Heart left ventricle (tissue), 16 donors: ENCODE measurements at regions not wholly inside any gene's neighbourhood (a gene's known extent, or its start where the extent isn't known, plus 50 kb on each side); places are given as distances from the start of the nearest gene placed in this dataset.

Source experiments
- ATAC-seq, 4 donors: fragments of 200-7000 bp; cut with Tn5 transposase; one replicate each; pipeline ENCODE4 v1.9.1; 2020 to 2022; ENCODE audit warnings: moderate library complexity in 4 of 4, mild to moderate bottlenecking in 3 of 4, moderate number of reproducible peaks in 1 of 4
- DNase-seq, 5 donors: peaks; one replicate each; pipeline ENCODE4 v3.0.0-alpha.2; 2020
- H3K27ac ChIP-seq, 12 donors: fragments of 200-600 bp; sonication (generic) in 4 of 12; one replicate each; pipeline versions ENCODE4 v1.5.0 to v1.8.0; 2016 to 2022; ENCODE audit warnings: mild to moderate bottlenecking in 2 of 12
- H3K27me3 ChIP-seq, 9 donors: fragments of 200-600 bp; sonication (generic) in 2 of 9; one replicate each; pipeline versions ENCODE4 v1.5.1 to v1.8.0; 2016 to 2022; ENCODE audit warnings: mild to moderate bottlenecking in 3 of 9
- H3K36me3 ChIP-seq, 9 donors: fragments of 200-600 bp; sonication (generic) in 2 of 9; one replicate each; pipeline versions ENCODE4 v1.5.0 to v1.8.0; 2018 to 2022; ENCODE audit warnings: mild to moderate bottlenecking in 2 of 9
- H3K4me1 ChIP-seq, 12 donors: fragments of 200-600 bp; sonication (generic) in 4 of 12; one replicate each; pipeline versions ENCODE4 v1.5.0 to v1.8.0; 2016 to 2022; ENCODE audit warnings: mild to moderate bottlenecking in 3 of 12
- H3K4me3 ChIP-seq, 12 donors: fragments of 200-600 bp; sonication (generic) in 4 of 12; one replicate each; pipeline versions ENCODE4 v1.5.0 to v1.8.0; 2017 to 2022; ENCODE audit warnings: mild to moderate bottlenecking in 9 of 12, moderate library complexity in 4 of 12
- H3K9me3 ChIP-seq, 12 donors: fragments of 200-600 bp; sonication (generic) in 4 of 12; one replicate each; pipeline versions ENCODE4 v1.5.0 to v1.8.0; 2016 to 2022; ENCODE audit warnings: mild to moderate bottlenecking in 1 of 12
- POLR2A ChIP-seq, 2 donors: fragments of 450-650 bp; IDR thresholded peaks; one replicate each; pipeline ENCODE4 v1.6.1; 2017; ENCODE audit warnings: antibody characterized with exemption in 2 of 2, mild to moderate bottlenecking in 2 of 2, moderate library complexity in 2 of 2
- WGBS, 4 donors: extraction: QIAGEN DNeasy Blood & Tissue Kit in 2 of 4; methylation state at CpG; one replicate each; pipeline versions ENCODE4 v1.1.5 to v1.1.7; 2013 to 2018; 5-methylcytosine and 5-hydroxymethylcytosine counted together
- intact Hi-C, 10 donors: fragments of 100-400 bp; cut with DNase I; formaldehyde crosslinking; loops; one replicate each; pipeline versions ENCODE4 v1.11.1 to v1.14.2; 2022
- TF ChIP-seq, protein P1 (sequence below), 12 donors: fragments of 200-600 bp; sonication (generic) in 4 of 12; IDR thresholded peaks; one replicate each; pipeline versions ENCODE4 v1.5.0 to v1.8.0; 2018 to 2022; ENCODE audit warnings: antibody characterized with exemption in 12 of 12, mild to moderate bottlenecking in 5 of 12
- donor health status: ischemic (EF 13 %, LVEDD 7.1; RV severe dilation, severe dysfunction).
- donor health status: healthy with polysubstance abuse.
- donor health status: DM: no; HTN: yes; CAD: no.
- donor health status: DM: no; HTN: no; CAD: no.
- donor health status: ischemic (EF 25% LVEDD 6.9; RV normal size, moderate dysfunction).
- donor health status: ischemic (EF 25% LVEDD 5.7; RV mildly dilated, moderate dysfunction).
- donor health status: healthy.
- donor health status: DM: yes; HTN: yes; CAD: no.
- donor health status: ischemic (EF 35%, LVEDD 5.7; RV mildly dilated, moderate dysfunction).
- donor health status: nonischemic (EF 11% LVEDD 7.7; RV severe dilation, severe dysfunction).
- donor health status: DM: yes; HTN: yes; CAD: no.
- donor health status: PGD.
- donor health status: ischemic (EF 29% LVEDD 5.4; RV normal size, mild dysfunction).
- donor health status: nonischemic (EF 23%, LVEDD 6.1; RV moderate dilation, normal function).

DNA sequence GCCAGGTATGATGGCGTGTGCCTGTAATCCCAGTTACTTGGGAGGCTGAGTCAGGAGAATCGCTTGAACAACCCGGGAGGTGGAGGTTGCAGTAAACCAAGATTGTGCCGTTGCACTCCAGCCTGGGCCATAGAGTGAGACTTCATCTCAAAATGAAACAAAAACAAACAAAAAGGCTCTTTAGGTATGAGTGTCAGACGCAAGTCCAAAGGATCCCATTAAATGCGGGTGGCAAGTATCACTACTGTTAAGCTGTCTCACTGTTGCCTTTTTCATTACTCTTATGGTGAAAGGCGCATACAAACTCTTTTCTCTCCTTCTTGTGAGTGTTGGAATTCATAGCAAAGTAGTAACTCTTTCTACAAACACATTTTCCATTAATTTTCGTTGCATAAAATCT is 688.5 kb upstream of the CHD1 start:
- no peaks in the 10 kb centered on the region for H3K4me1 ChIP-seq
- H3K9me3 ChIP-seq, result no peaks in the 10 kb centered on the region
- DNase-seq (no peak), ATAC-seq (no peak)
- no peaks in the 10 kb centered on the region for H3K36me3 ChIP-seq
- TF ChIP-seq, protein P1, sequence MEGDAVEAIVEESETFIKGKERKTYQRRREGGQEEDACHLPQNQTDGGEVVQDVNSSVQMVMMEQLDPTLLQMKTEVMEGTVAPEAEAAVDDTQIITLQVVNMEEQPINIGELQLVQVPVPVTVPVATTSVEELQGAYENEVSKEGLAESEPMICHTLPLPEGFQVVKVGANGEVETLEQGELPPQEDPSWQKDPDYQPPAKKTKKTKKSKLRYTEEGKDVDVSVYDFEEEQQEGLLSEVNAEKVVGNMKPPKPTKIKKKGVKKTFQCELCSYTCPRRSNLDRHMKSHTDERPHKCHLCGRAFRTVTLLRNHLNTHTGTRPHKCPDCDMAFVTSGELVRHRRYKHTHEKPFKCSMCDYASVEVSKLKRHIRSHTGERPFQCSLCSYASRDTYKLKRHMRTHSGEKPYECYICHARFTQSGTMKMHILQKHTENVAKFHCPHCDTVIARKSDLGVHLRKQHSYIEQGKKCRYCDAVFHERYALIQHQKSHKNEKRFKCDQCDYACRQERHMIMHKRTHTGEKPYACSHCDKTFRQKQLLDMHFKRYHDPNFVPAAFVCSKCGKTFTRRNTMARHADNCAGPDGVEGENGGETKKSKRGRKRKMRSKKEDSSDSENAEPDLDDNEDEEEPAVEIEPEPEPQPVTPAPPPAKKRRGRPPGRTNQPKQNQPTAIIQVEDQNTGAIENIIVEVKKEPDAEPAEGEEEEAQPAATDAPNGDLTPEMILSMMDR (IDR thresholded peaks at IDR 0.05), result no peak
- TF ChIP-seq POLR2A (IDR thresholded peaks at IDR 0.05), result no peak
- no peak overlapping the region for H3K27ac ChIP-seq
- WGBS, 4 donors, result 84 to 91% (median 86%) methylated on average over 8 of the region's 8 CpGs
- H3K4me3 ChIP-seq, result no peak overlapping the region
- intact Hi-C loops, result no loop called here
- no peaks in the 10 kb centered on the region for H3K27me3 ChIP-seq

DNA sequence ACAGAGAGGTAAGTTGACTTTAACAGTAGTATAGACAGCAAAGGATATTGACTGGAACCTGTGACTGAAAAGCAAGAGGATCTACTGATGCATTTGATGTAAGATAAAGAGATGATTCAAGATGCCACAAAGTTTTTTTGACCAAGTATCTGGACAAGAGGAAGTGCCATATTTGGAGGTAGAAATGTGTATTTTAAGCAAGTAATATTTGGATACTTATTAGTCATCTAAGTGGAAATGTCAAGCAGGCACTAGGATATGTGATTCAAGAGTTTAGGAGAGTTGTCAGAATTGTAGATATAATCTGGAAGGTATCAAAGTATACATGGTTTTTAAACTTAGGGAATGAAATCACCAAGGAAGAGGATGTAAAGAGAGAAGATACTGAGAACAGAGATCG is 686.1 kb upstream of the CHD1 start:
- intact Hi-C loops, result no loop called here
- H3K36me3 ChIP-seq, result no peaks in the 10 kb centered on the region
- H3K27ac ChIP-seq, result no peak overlapping the region
- H3K27me3 ChIP-seq, result no peaks in the 10 kb centered on the region
- H3K4me1 ChIP-seq, result no peaks in the 10 kb centered on the region
- DNase-seq (no peak), ATAC-seq (no peak)
- no peak overlapping the region for H3K4me3 ChIP-seq
- WGBS, 4 donors, result 62 to 76% (median 69%) methylated on average over 1 of the region's 1 CpG
- no peaks in the 10 kb centered on the region for H3K9me3 ChIP-seq
- TF ChIP-seq, protein P1 (IDR thresholded peaks at IDR 0.05), result no peak
- TF ChIP-seq POLR2A (IDR thresholded peaks at IDR 0.05), result no peak

DNA sequence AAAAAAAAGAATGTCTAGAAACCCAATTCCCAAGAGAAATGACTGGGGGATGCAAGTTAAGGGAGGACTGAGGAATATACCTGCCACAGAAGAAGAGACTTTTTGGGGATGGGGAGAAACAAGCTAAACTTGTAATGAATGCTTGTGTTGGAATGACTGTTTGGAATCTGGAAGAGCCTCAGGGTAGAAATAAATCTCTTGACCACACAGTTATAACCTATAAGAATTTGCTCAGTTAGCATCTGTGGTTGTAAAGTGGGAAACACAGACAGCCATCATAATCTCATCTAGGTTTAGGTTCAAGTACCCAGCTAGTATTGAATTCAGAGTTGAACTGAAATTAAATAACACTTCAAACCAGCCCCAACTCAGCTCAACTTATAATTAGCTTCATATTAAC is 678.3 kb upstream of the CHD1 start:
- Histone ChIP-seq H3K27ac (no peak overlapping the region), H3K4me1 (no peaks in the 10 kb centered on the region), H3K27me3 (no peaks in the 10 kb centered on the region), H3K9me3 (no peaks in the 10 kb centered on the region), H3K36me3 (no peaks in the 10 kb centered on the region), H3K4me3 (no peak overlapping the region)
- TF ChIP-seq, protein P1 (IDR thresholded peaks at IDR 0.05), result no peak
- TF ChIP-seq POLR2A (IDR thresholded peaks at IDR 0.05), result no peak
- ATAC-seq, result no peak
- DNase-seq, result no peak
- intact Hi-C loops, result no loop called here

DNA sequence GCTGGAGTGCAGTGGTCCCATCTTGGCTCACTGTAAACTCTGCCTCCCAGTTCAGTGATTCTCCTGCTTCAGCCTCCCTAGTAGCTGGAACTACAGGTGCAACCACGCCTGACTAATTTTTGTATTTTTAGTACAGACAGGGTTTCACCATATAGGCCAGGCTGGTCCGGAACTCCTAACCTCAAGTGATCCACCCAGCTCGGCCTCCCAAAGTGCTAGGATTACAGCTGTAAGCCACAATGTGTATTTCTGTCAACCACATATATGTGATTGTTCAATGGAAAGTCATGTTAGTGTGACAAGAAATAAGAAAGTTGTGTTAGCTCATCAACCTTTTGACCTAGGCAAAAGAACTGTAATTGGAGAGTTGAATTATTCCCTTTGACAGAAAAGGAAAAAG is 677.1 kb upstream of the CHD1 start:
- intact Hi-C loops, result no loop called here
- H3K4me3 ChIP-seq, result no peak overlapping the region
- H3K4me1 ChIP-seq, result no peaks in the 10 kb centered on the region
- no peaks in the 10 kb centered on the region for H3K27me3 ChIP-seq
- DNase-seq (no peak), ATAC-seq (no peak)
- TF ChIP-seq, protein P1 (IDR thresholded peaks at IDR 0.05), result no peak
- no peak for TF ChIP-seq POLR2A (IDR thresholded peaks at IDR 0.05)
- no peaks in the 10 kb centered on the region for H3K9me3 ChIP-seq
- H3K27ac ChIP-seq, result no peak overlapping the region
- no peaks in the 10 kb centered on the region for H3K36me3 ChIP-seq
- WGBS, 4 donors, result 87 to 95% (median 89%) methylated on average over 3 of the region's 3 CpGs
